SK-N-SH treated with all-trans-retinoic acid at 6 μM for 48 hours (cell line): ENCODE measurements at regions not wholly inside any gene's neighbourhood (a gene's known extent, or its start where the extent isn't known, plus 50 kb on each side); places are given as distances from the start of the nearest gene placed in this dataset.

Experiments
- ATAC-seq: fragments of 200-7000 bp; cut with Tn5 transposase; 3 replicates; pipeline ENCODE4 v1.9.1; 2020; ENCODE audit warnings: mild to moderate bottlenecking, moderate library complexity
- ARNTL ChIP-seq: fragments of 450-650 bp; formaldehyde crosslinking; IDR thresholded peaks from 2 replicates; pipeline ENCODE4 v1.5.0; 2020; ENCODE audit warnings: low read depth, mild to moderate bottlenecking, moderate library complexity, borderline replicate concordance
- BACH2 ChIP-seq: fragments of 250-450 bp; sonication (Bioruptor Pico); IDR thresholded peaks from 2 replicates; pipeline ENCODE4 v1.9.0; 2021; ENCODE audit warnings: mild to moderate bottlenecking, borderline replicate concordance
- CREB5 ChIP-seq: fragments of 250-450 bp; sonication (Bioruptor Pico); IDR thresholded peaks from 2 replicates; pipeline ENCODE4 v1.5.1; 2020; ENCODE audit warnings: low read depth, mild to moderate bottlenecking, moderate library complexity
- CSDC2 ChIP-seq: fragments of 250-450 bp; sonication (Bioruptor Pico); IDR thresholded peaks from 2 replicates; pipeline ENCODE4 v1.5.0; 2020; ENCODE audit warnings: mild to moderate bottlenecking, moderate library complexity
- CSRNP3 ChIP-seq: fragments of 250-450 bp; sonication (Bioruptor Pico); IDR thresholded peaks from 2 replicates; pipeline ENCODE4 v1.5.1; 2021; ENCODE audit warnings: mild to moderate bottlenecking, moderate library complexity
- ESRRG ChIP-seq: fragments of 250-450 bp; sonication (Bioruptor Pico); IDR thresholded peaks from 2 replicates; pipeline ENCODE4 v1.6.1; 2021; ENCODE audit warnings: mild to moderate bottlenecking
- GLIS3 ChIP-seq: fragments of 250-450 bp; sonication (Bioruptor Pico); IDR thresholded peaks from 2 replicates; pipeline ENCODE4 v1.5.0; 2020; ENCODE audit warnings: mild to moderate bottlenecking, moderate library complexity
- ISL1 ChIP-seq: fragments of 250-450 bp; sonication (Bioruptor Pico); IDR thresholded peaks from 2 replicates; pipeline ENCODE4 v2.1.2; 2022; ENCODE audit warnings: mild to moderate bottlenecking, moderate library complexity
- OSR1 ChIP-seq: fragments of 250-450 bp; sonication (Bioruptor Pico); IDR thresholded peaks from 2 replicates; pipeline ENCODE4 v1.8.0; 2022; ENCODE audit warnings: moderate library complexity, mild to moderate bottlenecking, inconsistent platforms
- PATZ1 ChIP-seq: fragments of 250-450 bp; sonication (Bioruptor Pico); IDR thresholded peaks from 2 replicates; pipeline ENCODE4 v1.8.0; 2020; ENCODE audit warnings: mild to moderate bottlenecking, moderate library complexity, borderline replicate concordance
- PPARA ChIP-seq: fragments of 250-450 bp; sonication (Bioruptor Pico); IDR thresholded peaks from 2 replicates; pipeline ENCODE4 v1.5.0; 2020; ENCODE audit warnings: mild to moderate bottlenecking, borderline replicate concordance
- RARB ChIP-seq: fragments of 250-450 bp; sonication (Bioruptor Pico); IDR thresholded peaks from 2 replicates; pipeline ENCODE4 v1.8.0; 2021; ENCODE audit warnings: mild to moderate bottlenecking, moderate library complexity
- SNAI2 ChIP-seq: fragments of 250-450 bp; sonication (Bioruptor Pico); IDR thresholded peaks from 2 replicates; pipeline ENCODE4 v1.5.0; 2020; ENCODE audit warnings: mild to moderate bottlenecking, moderate library complexity
- TCF4 ChIP-seq: fragments of 250-450 bp; sonication (Bioruptor Pico); IDR thresholded peaks from 2 replicates; pipeline ENCODE4 v1.8.0; 2021; ENCODE audit warnings: mild to moderate bottlenecking, moderate library complexity, borderline replicate concordance
- TOX ChIP-seq: fragments of 250-450 bp; sonication (Bioruptor Pico); IDR thresholded peaks from 2 replicates; pipeline ENCODE4 v1.8.0; 2021; ENCODE audit warnings: mild to moderate bottlenecking, moderate library complexity, borderline replicate concordance
- TSHZ2 ChIP-seq: fragments of 250-450 bp; sonication (Bioruptor Pico); IDR thresholded peaks from 2 replicates; pipeline ENCODE4 v1.5.0; 2020; ENCODE audit warnings: mild to moderate bottlenecking, moderate library complexity
- ZC3H10 ChIP-seq: fragments of 250-450 bp; sonication (Bioruptor Pico); IDR thresholded peaks from 2 replicates; pipeline ENCODE4 v1.5.1; 2021; ENCODE audit warnings: mild to moderate bottlenecking, moderate library complexity
- ZFP3 ChIP-seq: fragments of 250-450 bp; sonication (Bioruptor Pico); IDR thresholded peaks from 2 replicates; pipeline ENCODE4 v1.5.0; 2020; ENCODE audit warnings: mild to moderate bottlenecking, moderate library complexity
- ZFP30 ChIP-seq: fragments of 450-650 bp; formaldehyde crosslinking; IDR thresholded peaks from 2 replicates; pipeline ENCODE4 v1.5.0; 2022; ENCODE audit warnings: mild to moderate bottlenecking, moderate library complexity
- ZNF565 ChIP-seq: fragments of 450-650 bp; formaldehyde crosslinking; conservative IDR thresholded peaks from 2 replicates; pipeline ENCODE4 v1.5.0; 2020; ENCODE audit warnings: low read depth, mild to moderate bottlenecking, moderate library complexity
- ZNF70 ChIP-seq: fragments of 450-650 bp; formaldehyde crosslinking; IDR thresholded peaks from 2 replicates; pipeline ENCODE4 v1.5.0; 2020; ENCODE audit warnings: mild to moderate bottlenecking, moderate library complexity
- ZNF8 ChIP-seq: fragments of 450-650 bp; formaldehyde crosslinking; IDR thresholded peaks from 2 replicates; pipeline ENCODE4 v1.5.0; 2020; ENCODE audit warnings: mild to moderate bottlenecking, moderate library complexity
- TF ChIP-seq, protein P1 (sequence below): fragments of 250-450 bp; sonication (Bioruptor Pico); IDR thresholded peaks from 2 replicates; pipeline ENCODE4 v1.8.0; 2021; ENCODE audit warnings: low read depth, mild to moderate bottlenecking, moderate library complexity, borderline replicate concordance

GRCh38 chr5:2047341-2047927 is 164.7 kb upstream of the IRX4 start:
- ATAC-seq: no peak
- TF ChIP-seq BACH2 (CRISPR knock-in tag) (no peak), RARB (CRISPR knock-in tag) (no peak), PATZ1 (CRISPR knock-in tag) (no peak), ZNF70 (no peak), SNAI2 (CRISPR knock-in tag) (no peak), TOX (CRISPR knock-in tag) (no peak), CREB5 (no peak), ZFP30 (CRISPR knock-in tag) (no peak), ZC3H10 (CRISPR knock-in tag) (no peak), ZNF565 (CRISPR knock-in tag) (no peak), ARNTL (CRISPR knock-in tag) (no peak), TSHZ2 (CRISPR knock-in tag) (no peak), PPARA (CRISPR knock-in tag) (no peak), CSDC2 (CRISPR knock-in tag) (no peak), ESRRG (CRISPR knock-in tag) (no peak)

DNA sequence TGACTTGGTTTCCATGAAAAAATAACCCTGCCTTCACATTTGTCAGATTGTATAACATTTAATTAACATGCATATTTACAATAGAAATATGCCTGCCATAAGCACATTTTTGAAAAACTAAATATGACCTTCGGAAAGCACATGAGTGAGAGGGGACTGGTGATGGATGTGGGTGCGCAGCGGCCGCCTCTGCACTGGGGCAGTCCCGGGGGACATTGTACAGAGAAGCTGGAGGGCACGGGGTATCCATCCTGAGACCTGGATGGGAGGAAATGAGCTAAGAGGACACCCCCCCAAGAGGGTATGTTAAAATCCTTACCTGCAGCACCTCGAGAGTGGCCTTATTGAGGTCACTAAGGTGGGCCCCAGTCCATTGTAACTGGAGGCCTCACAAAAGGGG is 161.3 kb upstream of the IRX4 start:
- no peak for ATAC-seq
- TF ChIP-seq TCF4 (no peak), ISL1 (CRISPR knock-in tag) (no peak), ZNF565 (CRISPR knock-in tag) (no peak), ZFP30 (CRISPR knock-in tag) (no peak), ZFP3 (CRISPR knock-in tag) (no peak), CSRNP3 (CRISPR knock-in tag) (no peak), TOX (CRISPR knock-in tag) (no peak), BACH2 (CRISPR knock-in tag) (no peak), RARB (CRISPR knock-in tag) (no peak)

- no peak for ATAC-seq
- TF ChIP-seq, protein P1, sequence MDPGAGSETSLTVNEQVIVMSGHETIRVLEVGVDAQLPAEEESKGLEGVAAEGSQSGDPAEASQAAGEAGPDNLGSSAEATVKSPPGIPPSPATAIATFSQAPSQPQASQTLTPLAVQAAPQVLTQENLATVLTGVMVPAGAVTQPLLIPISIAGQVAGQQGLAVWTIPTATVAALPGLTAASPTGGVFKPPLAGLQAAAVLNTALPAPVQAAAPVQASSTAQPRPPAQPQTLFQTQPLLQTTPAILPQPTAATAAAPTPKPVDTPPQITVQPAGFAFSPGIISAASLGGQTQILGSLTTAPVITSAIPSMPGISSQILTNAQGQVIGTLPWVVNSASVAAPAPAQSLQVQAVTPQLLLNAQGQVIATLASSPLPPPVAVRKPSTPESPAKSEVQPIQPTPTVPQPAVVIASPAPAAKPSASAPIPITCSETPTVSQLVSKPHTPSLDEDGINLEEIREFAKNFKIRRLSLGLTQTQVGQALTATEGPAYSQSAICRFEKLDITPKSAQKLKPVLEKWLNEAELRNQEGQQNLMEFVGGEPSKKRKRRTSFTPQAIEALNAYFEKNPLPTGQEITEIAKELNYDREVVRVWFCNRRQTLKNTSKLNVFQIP (CRISPR knock-in tag): no peak
- TF ChIP-seq TSHZ2 (CRISPR knock-in tag) (no peak), PPARA (CRISPR knock-in tag) (no peak), ARNTL (CRISPR knock-in tag) (no peak), BACH2 (CRISPR knock-in tag) (no peak), ZFP30 (CRISPR knock-in tag) (no peak), ESRRG (CRISPR knock-in tag) (no peak), ZNF565 (CRISPR knock-in tag) (no peak), RARB (CRISPR knock-in tag) (no peak), GLIS3 (no peak), OSR1 (CRISPR knock-in tag) (no peak), CSDC2 (CRISPR knock-in tag) (no peak), ISL1 (CRISPR knock-in tag) (no peak), ZNF8 (no peak), ZFP3 (CRISPR knock-in tag) (no peak), ZNF70 (no peak)
Measured at GRCh38 chr5:2039180-2039531, 156.4 kb upstream of the IRX4 start.
